SH-SY5Y (cell line): ENCODE measurements at regions not wholly inside any gene's neighbourhood (a gene's known extent, or its start where the extent isn't known, plus 50 kb on each side); places are given as distances from the start of the nearest gene placed in this dataset.

Experiments used
- GATA2 ChIP-seq: IDR thresholded peaks from 2 replicates; pipeline ENCODE4 v1.6.1; 2011; ENCODE audit warnings: mild to moderate bottlenecking, low read depth, low read length
- GATA3 ChIP-seq: IDR thresholded peaks from 2 replicates; pipeline ENCODE4 v1.6.1; 2011; ENCODE audit warnings: low read depth, mild to moderate bottlenecking, low read length, moderate library complexity

DNA sequence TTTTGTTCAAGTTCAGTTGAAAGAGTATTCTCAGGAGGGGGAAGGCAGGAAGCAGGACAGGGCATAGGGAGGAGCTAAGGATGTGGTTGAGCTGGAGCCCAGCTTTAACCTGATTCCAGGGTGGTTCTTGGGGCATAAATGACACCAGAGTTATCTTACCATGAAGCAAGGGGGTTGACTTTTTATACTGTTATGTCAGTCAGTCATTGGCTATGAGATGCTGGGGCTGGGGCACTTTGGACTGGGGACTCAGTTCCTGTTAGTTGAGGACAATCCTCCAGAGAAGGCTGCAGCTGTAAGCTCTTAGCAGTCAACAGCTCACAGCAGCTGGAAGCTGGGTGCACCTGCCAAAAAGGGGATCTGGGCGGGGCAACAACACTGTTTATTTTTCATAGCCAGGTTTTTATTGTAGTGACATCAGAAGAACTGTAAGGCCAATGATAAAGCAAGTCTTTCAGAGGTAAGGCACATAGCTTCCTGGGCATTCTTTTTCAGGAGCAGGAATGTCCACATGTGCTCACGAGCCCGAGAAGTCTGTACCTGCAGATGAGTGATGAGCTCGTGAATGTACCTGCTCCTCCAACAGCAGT lies 78.5 kb downstream of the MID1IP1 start:
- TF ChIP-seq GATA2: no peak
- TF ChIP-seq GATA3: no peak

GRCh38 chrX:38880296-38880854 lies 79.1 kb downstream of the MID1IP1 start:
- TF ChIP-seq GATA2: no peak
- TF ChIP-seq GATA3: no peak

- TF ChIP-seq GATA3 (no peak), GATA2 (no peak)
These were observed 79.8 kb downstream of the MID1IP1 start for GRCh38 chrX:38881066-38881465.

DNA sequence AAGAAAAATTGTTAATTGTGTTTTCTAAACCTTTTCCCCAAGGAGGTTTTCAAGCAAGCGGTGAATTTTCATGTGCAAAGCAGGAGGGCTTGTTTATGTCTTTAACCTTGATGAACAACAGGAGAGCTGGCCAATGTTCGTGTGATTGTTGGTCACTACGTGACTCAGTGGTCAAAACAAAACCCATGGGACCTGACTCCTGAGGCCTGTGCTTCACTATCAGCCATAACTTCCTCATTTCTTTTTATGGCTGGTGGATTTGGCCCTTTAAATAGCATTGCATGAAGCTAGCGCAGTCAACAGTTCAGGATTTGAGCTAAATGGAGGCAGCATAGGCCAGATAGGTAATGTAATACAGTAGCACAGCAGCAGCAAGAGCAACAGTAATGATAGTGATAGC lies 80.5 kb downstream of the MID1IP1 start:
- TF ChIP-seq GATA3: no peak
- TF ChIP-seq GATA2: no peak

DNA sequence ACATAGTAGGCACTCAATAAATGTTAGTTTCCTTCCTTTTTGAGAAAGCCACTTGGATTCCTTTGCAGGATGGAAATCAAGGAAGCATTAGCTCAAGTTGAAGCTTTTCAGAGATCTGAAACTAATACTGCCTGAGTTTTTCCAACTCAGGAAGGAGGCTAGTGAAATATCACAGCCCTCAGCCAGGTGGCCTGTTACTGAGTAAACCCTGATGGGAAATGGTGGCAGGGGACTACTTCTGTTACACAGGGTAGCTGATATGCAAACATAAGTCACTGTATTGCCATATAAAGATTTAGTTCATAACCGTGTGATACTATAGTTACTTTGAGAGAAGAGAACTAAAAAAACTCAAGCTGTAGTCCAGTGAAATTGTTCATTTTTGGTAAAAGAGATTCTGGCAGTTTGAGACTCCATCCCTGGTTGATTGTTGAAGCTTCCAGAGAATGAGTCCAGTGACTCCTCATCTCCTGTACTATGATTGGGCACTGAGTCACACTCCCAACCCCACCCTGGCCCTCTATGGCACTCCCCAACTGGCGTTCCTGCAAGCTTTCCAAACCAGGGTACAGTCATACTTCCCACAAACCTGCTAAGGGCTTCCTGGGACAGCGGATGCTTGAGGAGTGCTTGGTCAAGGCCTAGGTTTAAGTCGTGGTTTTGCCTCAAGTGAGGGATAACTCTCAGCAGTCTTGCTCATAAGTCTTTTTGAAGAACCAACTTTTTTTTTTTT lies 81.8 kb downstream of the MID1IP1 start:
- TF ChIP-seq GATA3 (no peak), GATA2 (no peak)

- TF ChIP-seq GATA3 (no peak), GATA2 (no peak)
These were observed 84.9 kb downstream of the MID1IP1 start for GRCh38 chrX:38886112-38886511.

DNA sequence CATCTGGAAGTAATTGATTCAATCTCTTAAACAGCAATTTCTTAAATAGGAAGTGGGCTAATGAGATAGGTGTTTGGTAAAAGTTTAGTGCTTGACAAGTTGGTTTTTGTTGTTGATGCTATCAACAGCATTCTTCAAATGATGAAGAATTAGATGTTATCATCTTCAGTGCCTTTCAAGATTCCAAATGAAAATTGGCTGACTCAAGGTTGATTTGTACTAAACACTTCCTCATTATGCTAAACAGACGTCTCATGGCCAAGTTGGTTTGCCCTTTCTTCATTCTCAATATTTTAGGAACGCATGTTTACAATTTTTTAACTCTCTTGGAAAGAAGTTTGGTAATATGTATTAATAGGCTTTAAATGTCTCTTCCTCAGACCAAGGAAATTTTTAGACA lies 86.0 kb downstream of the MID1IP1 start:
- TF ChIP-seq GATA3 (no peak), GATA2 (no peak)

- TF ChIP-seq GATA3: no peak
- TF ChIP-seq GATA2: no peak
These were observed 89.1 kb downstream of the MID1IP1 start for GRCh38 chrX:38890326-38890725.

GRCh38 chrX:38890963-38891362 lies 89.7 kb downstream of the MID1IP1 start:
- TF ChIP-seq GATA2 (no peak), GATA3 (no peak)

DNA sequence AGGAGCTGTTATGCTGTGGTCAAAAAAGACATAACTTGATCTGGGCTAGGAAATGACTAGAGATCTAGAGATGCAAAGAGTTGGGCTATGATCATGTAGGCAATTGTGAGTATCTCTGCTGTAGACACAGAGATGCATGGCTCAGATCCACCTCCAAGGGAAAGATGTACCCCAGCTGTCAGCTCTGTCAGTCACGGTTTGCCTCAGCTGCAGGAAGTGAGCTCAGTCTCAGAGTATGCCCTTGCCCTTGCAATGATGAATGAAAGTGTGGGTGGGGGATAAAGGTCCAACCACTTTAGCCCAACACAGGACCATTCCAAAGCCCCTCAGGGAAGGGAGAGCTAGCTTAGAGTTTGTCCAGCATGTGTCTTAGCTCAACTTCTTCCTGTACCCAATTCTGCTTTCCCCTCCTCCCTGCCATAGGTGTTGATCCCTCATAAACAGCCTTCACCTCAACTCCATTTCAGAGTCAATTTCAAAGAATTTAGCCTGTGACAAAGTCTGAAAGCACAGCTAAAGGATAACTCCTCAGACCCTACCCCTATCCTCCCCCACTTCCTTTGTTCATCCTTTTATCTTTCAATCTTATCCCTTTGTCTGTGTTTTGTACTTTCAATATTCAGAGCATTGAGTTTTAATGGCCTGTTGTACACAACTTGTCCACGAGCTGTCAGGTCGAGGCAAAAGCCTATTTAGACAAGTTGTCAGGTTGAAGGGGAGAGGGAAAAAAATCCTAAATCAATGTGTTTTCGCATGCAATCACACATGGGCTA lies 90.6 kb downstream of the MID1IP1 start:
- TF ChIP-seq GATA2 (no peak), GATA3 (no peak)

DNA sequence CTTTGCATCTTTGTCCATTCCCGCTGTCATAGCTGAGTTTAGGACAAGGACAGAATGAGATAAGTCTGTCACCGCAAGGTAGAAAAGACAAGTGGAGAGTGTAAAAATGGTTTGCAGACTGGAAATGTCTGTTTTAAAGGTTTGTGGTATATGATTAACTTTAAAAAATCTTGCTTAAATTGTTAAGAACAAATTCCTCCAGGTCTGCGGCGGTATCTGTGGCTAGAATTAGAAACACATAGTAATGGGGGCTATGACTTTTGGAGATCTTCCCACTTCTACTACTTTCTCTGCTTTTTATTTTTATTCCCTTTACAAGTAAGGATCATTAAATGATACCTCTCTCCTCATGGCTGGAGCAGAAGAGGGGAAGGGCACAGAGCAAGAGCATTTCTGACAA lies 92.2 kb downstream of the MID1IP1 start:
- TF ChIP-seq GATA3 (no peak), GATA2 (no peak)

DNA sequence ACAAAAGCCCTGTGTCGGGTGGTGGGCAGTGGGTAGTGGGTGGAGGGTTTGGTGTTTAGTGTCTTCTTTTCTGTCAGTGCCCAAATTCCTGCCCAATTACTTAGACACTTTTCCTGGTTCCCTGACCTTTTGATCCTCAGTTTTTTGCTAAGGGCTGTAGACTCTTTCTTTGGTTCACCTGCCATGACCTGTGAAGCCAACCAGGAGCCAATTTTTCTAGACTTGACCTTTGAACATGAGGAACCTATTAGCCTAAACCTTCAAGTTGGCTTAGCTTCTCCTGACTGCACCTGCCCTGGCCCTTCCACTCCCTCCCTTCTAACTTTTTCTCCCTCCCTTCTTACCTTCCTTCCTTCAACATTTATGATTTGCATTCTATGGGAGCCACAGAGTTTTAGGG lies 94.5 kb downstream of the MID1IP1 start:
- TF ChIP-seq GATA2: no peak
- TF ChIP-seq GATA3: no peak

- TF ChIP-seq GATA2 (no peak), GATA3 (no peak)
These were observed 95.6 kb downstream of the MID1IP1 start for GRCh38 chrX:38896724-38897298.

- TF ChIP-seq GATA2: no peak
- no peak for TF ChIP-seq GATA3
These were observed 97.0 kb downstream of the MID1IP1 start for GRCh38 chrX:38898261-38898660.

- TF ChIP-seq GATA2: no peak
These were observed 98.4 kb downstream of the MID1IP1 start for GRCh38 chrX:38899650-38900049.
